Muscle of leg (tissue), 3 donors: ENCODE measurements at regions not wholly inside any gene's neighbourhood (a gene's known extent, or its start where the extent isn't known, plus 50 kb on each side); places are given as distances from the start of the nearest gene placed in this dataset.
A peak's percentile ranks its signal among the peaks of the same experiment; 100 is the strongest.

Experiments used
- DNase-seq: peaks from one replicate; pipeline ENCODE4 v3.0.0; 2013
- H3K27ac ChIP-seq: one replicate; pipeline ENCODE4 v1.5.1; 2013; ENCODE audit warnings: mild to moderate bottlenecking, low read length, control low read depth
- H3K27me3 ChIP-seq: one replicate; pipeline ENCODE4 v1.6.1; 2013; ENCODE audit warnings: low read length; ENCODE audit not compliant: control insufficient read depth, insufficient read depth
- H3K36me3 ChIP-seq: one replicate; pipeline ENCODE4 v1.6.1; 2013; ENCODE audit warnings: low read length; ENCODE audit not compliant: control insufficient read depth, insufficient read depth
- H3K4me1 ChIP-seq: one replicate; pipeline ENCODE4 v1.6.1; 2013; ENCODE audit warnings: low read length; ENCODE audit not compliant: control insufficient read depth, insufficient read depth
- H3K4me3 ChIP-seq: one replicate; pipeline ENCODE4 v1.5.1; 2013; ENCODE audit warnings: low read length, control low read depth
- H3K9me3 ChIP-seq: replicated peaks from 2 replicates; pipeline ENCODE4 v1.6.1; 2013; ENCODE audit warnings: low read depth, low read length; ENCODE audit not compliant: control insufficient read depth
- WGBS: methylation state at CpG from one replicate; pipeline ENCODE4 v1.1.5; 2013; ENCODE audit warnings: missing lambda C conversion rate; ENCODE audit not compliant: insufficient coverage; 5-methylcytosine and 5-hydroxymethylcytosine counted together

GRCh38 chr5:74177961-74178360 lies 462.6 kb downstream of the ENC1 start:
- Histone ChIP-seq H3K9me3 (no peaks in the 10 kb centered on the region), H3K4me1 (peaks cover 5% of the 10 kb centered on the region), H3K4me3 (no peak overlapping the region), H3K36me3 (no peaks in the 10 kb centered on the region), H3K27me3 (no peaks in the 10 kb centered on the region), H3K27ac (no peak overlapping the region)
- DNase-seq = peak; percentile 64
- no CpG with 5 or more reads among the region's 3 CpGs for WGBS

GRCh38 chr5:74174366-74174765 lies 466.2 kb downstream of the ENC1 start:
- WGBS = 86% methylated on average over 1 of the region's 1 CpG
- Histone ChIP-seq H3K9me3 (no peaks in the 10 kb centered on the region), H3K4me1 (peaks cover 5% of the 10 kb centered on the region), H3K27ac (no peak overlapping the region), H3K27me3 (no peaks in the 10 kb centered on the region), H3K36me3 (no peaks in the 10 kb centered on the region), H3K4me3 (no peak overlapping the region)
- no peak for DNase-seq

GRCh38 chr5:74173665-74174064 lies 466.9 kb downstream of the ENC1 start:
- H3K27ac ChIP-seq = no peak overlapping the region
- no peaks in the 10 kb centered on the region for H3K36me3 ChIP-seq
- H3K4me3 ChIP-seq = no peak overlapping the region
- H3K4me1 ChIP-seq = peaks cover 5% of the 10 kb centered on the region
- no peak for DNase-seq
- H3K9me3 ChIP-seq = no peaks in the 10 kb centered on the region
- no peaks in the 10 kb centered on the region for H3K27me3 ChIP-seq
- WGBS = 100% methylated on average over 2 of the region's 7 CpGs

GRCh38 chr5:74173241-74173640 lies 467.3 kb downstream of the ENC1 start:
- Histone ChIP-seq H3K4me3 (no peak overlapping the region), H3K9me3 (no peaks in the 10 kb centered on the region), H3K27me3 (no peaks in the 10 kb centered on the region), H3K27ac (no peak overlapping the region), H3K4me1 (peaks cover 3% of the 10 kb centered on the region), H3K36me3 (no peaks in the 10 kb centered on the region)
- DNase-seq = no peak
- 32% methylated on average over 3 of the region's 7 CpGs for WGBS

GRCh38 chr5:74169701-74170100 lies 470.8 kb downstream of the ENC1 start:
- peak; percentile 46 for DNase-seq
- no peaks in the 10 kb centered on the region for H3K9me3 ChIP-seq
- no peak overlapping the region for H3K4me3 ChIP-seq
- 80% methylated on average over 1 of the region's 2 CpGs for WGBS
- H3K27ac ChIP-seq = no peak overlapping the region
- H3K27me3 ChIP-seq = no peaks in the 10 kb centered on the region
- no peaks in the 10 kb centered on the region for H3K36me3 ChIP-seq
- H3K4me1 ChIP-seq = peaks cover 8% of the 10 kb centered on the region

- Histone ChIP-seq H3K4me3 (no peak overlapping the region), H3K27ac (no peak overlapping the region), H3K9me3 (no peaks in the 10 kb centered on the region), H3K27me3 (no peaks in the 10 kb centered on the region), H3K4me1 (peaks cover 13% of the 10 kb centered on the region), H3K36me3 (no peaks in the 10 kb centered on the region)
- DNase-seq = no peak
- WGBS = 56% methylated on average over 2 of the region's 4 CpGs
Measured at GRCh38 chr5:74167930-74168315, 472.6 kb downstream of the ENC1 start.

GRCh38 chr5:74167206-74167929 lies 473.2 kb downstream of the ENC1 start:
- Histone ChIP-seq H3K36me3 (no peaks in the 10 kb centered on the region), H3K27me3 (no peaks in the 10 kb centered on the region), H3K4me1 (peaks cover 14% of the 10 kb centered on the region), H3K4me3 (no peak overlapping the region), H3K9me3 (no peaks in the 10 kb centered on the region), H3K27ac (no peak overlapping the region)
- WGBS = no CpG with 5 or more reads among the region's 6 CpGs
- DNase-seq = peak; percentile 39

- no peak overlapping the region for H3K4me3 ChIP-seq
- no peaks in the 10 kb centered on the region for H3K27me3 ChIP-seq
- H3K36me3 ChIP-seq = no peaks in the 10 kb centered on the region
- H3K4me1 ChIP-seq = peaks cover 19% of the 10 kb centered on the region
- H3K27ac ChIP-seq = no peak overlapping the region
- no CpG with 5 or more reads among the region's 2 CpGs for WGBS
- peak; percentile 37 for DNase-seq
- H3K9me3 ChIP-seq = no peaks in the 10 kb centered on the region
Measured at GRCh38 chr5:74166064-74166463, 474.5 kb downstream of the ENC1 start.

- 0% methylated on average over 1 of the region's 3 CpGs for WGBS
- H3K4me3 ChIP-seq = no peak overlapping the region
- DNase-seq = peak; percentile 97
Measured at GRCh38 chr5:74164725-74165235, 475.7 kb downstream of the ENC1 start.

GRCh38 chr5:74162524-74162923 lies 478.0 kb downstream of the ENC1 start:
- DNase-seq = peak; percentile 81
- H3K27me3 ChIP-seq = no peaks in the 10 kb centered on the region
- H3K4me1 ChIP-seq = peaks cover 19% of the 10 kb centered on the region
- no peak overlapping the region for H3K27ac ChIP-seq
- no peaks in the 10 kb centered on the region for H3K9me3 ChIP-seq
- no peaks in the 10 kb centered on the region for H3K36me3 ChIP-seq
- no peak overlapping the region for H3K4me3 ChIP-seq
- no CpG with 5 or more reads among the region's 2 CpGs for WGBS

More at GRCh38 chr5:74164725-74165235, 475.7 kb downstream of the ENC1 start:
- no peaks in the 10 kb centered on the region for H3K9me3 ChIP-seq
- no peaks in the 10 kb centered on the region for H3K36me3 ChIP-seq
- H3K4me1 ChIP-seq = peaks cover 19% of the 10 kb centered on the region
- H3K27me3 ChIP-seq = no peaks in the 10 kb centered on the region
- H3K27ac ChIP-seq = peak overlapping the region; percentile 65
